ENCODE measurements at regions not wholly inside any gene's neighbourhood (a gene's known extent, or its start where the extent isn't known, plus 50 kb on each side); places are given as distances from the start of the nearest gene placed in this dataset.

GRCh38 chr16:65523283-65523944 is 401.6 kb upstream of the CDH11 start:
- TF ChIP-seq, protein P1, sequence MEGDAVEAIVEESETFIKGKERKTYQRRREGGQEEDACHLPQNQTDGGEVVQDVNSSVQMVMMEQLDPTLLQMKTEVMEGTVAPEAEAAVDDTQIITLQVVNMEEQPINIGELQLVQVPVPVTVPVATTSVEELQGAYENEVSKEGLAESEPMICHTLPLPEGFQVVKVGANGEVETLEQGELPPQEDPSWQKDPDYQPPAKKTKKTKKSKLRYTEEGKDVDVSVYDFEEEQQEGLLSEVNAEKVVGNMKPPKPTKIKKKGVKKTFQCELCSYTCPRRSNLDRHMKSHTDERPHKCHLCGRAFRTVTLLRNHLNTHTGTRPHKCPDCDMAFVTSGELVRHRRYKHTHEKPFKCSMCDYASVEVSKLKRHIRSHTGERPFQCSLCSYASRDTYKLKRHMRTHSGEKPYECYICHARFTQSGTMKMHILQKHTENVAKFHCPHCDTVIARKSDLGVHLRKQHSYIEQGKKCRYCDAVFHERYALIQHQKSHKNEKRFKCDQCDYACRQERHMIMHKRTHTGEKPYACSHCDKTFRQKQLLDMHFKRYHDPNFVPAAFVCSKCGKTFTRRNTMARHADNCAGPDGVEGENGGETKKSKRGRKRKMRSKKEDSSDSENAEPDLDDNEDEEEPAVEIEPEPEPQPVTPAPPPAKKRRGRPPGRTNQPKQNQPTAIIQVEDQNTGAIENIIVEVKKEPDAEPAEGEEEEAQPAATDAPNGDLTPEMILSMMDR (IDR thresholded peaks at IDR 0.05): no peak
- TF ChIP-seq POLR2A (IDR thresholded peaks at IDR 0.05): no peak

Data from Peyer's patch (tissue), 4 donors.